Activated CD4-positive, alpha-beta T cell treated with anti-CD3 and anti-CD28 coated beads for 36 hours (primary cell): ENCODE measurements at regions not wholly inside any gene's neighbourhood (a gene's known extent, or its start where the extent isn't known, plus 50 kb on each side); places are given as distances from the start of the nearest gene placed in this dataset.

ENCODE experiments used
- ATAC-seq: fragments of 200-7000 bp; cut with Tn5 transposase; one replicate; pipeline ENCODE4 v1.10.0; 2021; ENCODE audit warnings: mild to moderate bottlenecking, moderate library complexity
- CTCF ChIA-PET: fragments of 350-600 bp; sonication (Branson Sonifier 250); formaldehyde crosslinking; loops from one replicate; lab custom pipeline; 2021; ENCODE audit warnings: antibody characterized with exemption; lab: Charles Lee
- POLR2A ChIA-PET: fragments of 350-600 bp; sonication (Branson Sonifier 250); formaldehyde crosslinking; loops from one replicate; lab custom pipeline; 2021; ENCODE audit warnings: antibody characterized with exemption, inconsistent platforms; lab: Charles Lee
- DNase-seq: peaks from one replicate; pipeline ENCODE4 v3.0.0-alpha.2; 2020
- H3K27ac Mint-ChIP-seq: one replicate; pipeline ENCODE4 v1.8.0; 2021; ENCODE audit warnings: mixed read lengths
- H3K27me3 Mint-ChIP-seq: one replicate; pipeline ENCODE4 v1.8.0; 2021; ENCODE audit warnings: mixed read lengths
- H3K36me3 Mint-ChIP-seq: one replicate; pipeline ENCODE4 v1.8.0; 2021; ENCODE audit warnings: low read depth, mixed read lengths
- H3K4me1 Mint-ChIP-seq: one replicate; pipeline ENCODE4 v1.8.0; 2021; ENCODE audit warnings: mixed read lengths
- H3K4me3 Mint-ChIP-seq: one replicate; pipeline ENCODE4 v1.8.0; 2021; ENCODE audit warnings: mild to moderate bottlenecking, moderate library complexity, mixed read lengths
- H3K9me3 Mint-ChIP-seq: one replicate; pipeline ENCODE4 v1.8.0; 2021; ENCODE audit warnings: low read depth, mixed read lengths
- intact Hi-C, 2 experiments: fragments of 100-400 bp; cut with DNase I in 1 of 2; cut with micrococcal nuclease in 1 of 2; formaldehyde crosslinking; loops; one replicate each; pipeline versions ENCODE4 v1.14.2 to v1.15.1; 2022 to 2024; cut with DNase I, micrococcal nuclease

DNA sequence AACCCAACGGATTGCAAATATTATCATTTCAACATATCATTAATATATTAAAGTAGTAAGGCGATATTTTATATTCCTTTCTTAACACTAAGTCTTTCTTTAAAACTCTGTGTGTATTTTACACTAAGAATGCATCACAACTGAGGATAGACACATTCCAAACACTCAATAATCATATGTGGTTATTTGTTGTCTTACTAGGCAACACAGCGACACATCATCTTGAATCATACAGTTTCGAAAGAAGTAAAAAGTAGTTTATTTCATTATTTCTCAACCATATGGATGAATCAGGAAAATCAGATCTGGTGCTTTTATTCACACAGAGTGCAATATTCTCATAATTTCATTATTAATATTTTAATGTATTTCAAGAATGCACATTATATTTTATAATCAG is 662.4 kb downstream of the EPHA7 start:
- DNase-seq (no peak), ATAC-seq (no peak)
- ChIA-PET CTCF (no interaction called here), POLR2A (no interaction called here)
- H3K27ac Mint-ChIP-seq = no peak overlapping the region
- H3K4me1 Mint-ChIP-seq = no peaks in the 10 kb centered on the region
- no peak overlapping the region for H3K4me3 Mint-ChIP-seq
- H3K9me3 Mint-ChIP-seq = peaks cover 14% of the 10 kb centered on the region
- intact Hi-C loops = no loop called here
- no peaks in the 10 kb centered on the region for H3K27me3 Mint-ChIP-seq
- no peaks in the 10 kb centered on the region for H3K36me3 Mint-ChIP-seq

DNA sequence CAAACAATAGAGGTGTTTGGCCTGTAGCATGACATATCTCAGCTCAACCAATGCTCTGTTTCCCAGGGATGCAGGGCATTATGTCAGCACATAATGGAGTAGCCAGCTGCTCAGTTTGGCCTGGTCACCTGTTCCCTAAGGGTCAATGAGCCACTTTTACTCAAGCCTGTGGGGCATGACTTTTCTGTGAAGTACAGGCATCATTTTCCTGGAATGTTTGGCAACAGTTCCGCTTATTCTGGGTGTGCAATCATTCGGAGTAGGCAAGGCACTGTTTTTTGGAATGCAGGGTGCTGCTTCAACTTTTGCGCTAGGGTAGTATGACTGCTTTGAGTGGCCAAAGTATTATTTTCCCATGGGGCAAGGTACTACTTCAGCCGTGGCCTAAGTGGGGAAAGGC is 665.4 kb downstream of the EPHA7 start:
- Mint-ChIP-seq H3K27me3 (no peaks in the 10 kb centered on the region), H3K36me3 (no peaks in the 10 kb centered on the region), H3K4me1 (no peaks in the 10 kb centered on the region), H3K4me3 (no peak overlapping the region), H3K9me3 (peaks cover 16% of the 10 kb centered on the region), H3K27ac (no peak overlapping the region)
- ChIA-PET CTCF (no interaction called here), POLR2A (no interaction called here)
- ATAC-seq (no peak), DNase-seq (no peak)
- intact Hi-C loops = no loop called here

DNA sequence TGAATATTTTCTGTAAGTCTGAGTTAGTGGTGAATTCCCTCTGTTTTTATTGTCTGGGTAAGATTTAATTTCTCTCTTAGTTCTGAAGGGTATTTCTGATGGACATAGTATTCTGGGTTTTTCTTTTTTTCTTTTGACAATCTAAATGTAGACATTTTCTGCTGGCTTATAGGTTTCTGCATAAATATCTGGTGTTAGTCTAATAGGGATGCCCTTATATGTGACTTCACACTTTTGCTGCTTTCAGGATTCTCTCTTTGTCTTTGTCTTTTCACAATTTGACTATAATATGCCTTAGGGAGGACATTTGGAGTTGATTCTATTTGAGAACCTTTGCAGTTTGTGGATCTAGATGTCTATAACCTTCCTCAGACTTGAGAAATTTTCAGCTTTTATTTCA is 667.2 kb downstream of the EPHA7 start:
- ATAC-seq (no peak), DNase-seq (no peak)
- POLR2A ChIA-PET = no interaction called here
- peaks cover 13% of the 10 kb centered on the region for H3K9me3 Mint-ChIP-seq
- no peak overlapping the region for H3K4me3 Mint-ChIP-seq
- intact Hi-C loops = no loop called here
- H3K27me3 Mint-ChIP-seq = no peaks in the 10 kb centered on the region
- H3K27ac Mint-ChIP-seq = no peak overlapping the region
- CTCF ChIA-PET = no interaction called here
- H3K36me3 Mint-ChIP-seq = no peaks in the 10 kb centered on the region
- no peaks in the 10 kb centered on the region for H3K4me1 Mint-ChIP-seq

DNA sequence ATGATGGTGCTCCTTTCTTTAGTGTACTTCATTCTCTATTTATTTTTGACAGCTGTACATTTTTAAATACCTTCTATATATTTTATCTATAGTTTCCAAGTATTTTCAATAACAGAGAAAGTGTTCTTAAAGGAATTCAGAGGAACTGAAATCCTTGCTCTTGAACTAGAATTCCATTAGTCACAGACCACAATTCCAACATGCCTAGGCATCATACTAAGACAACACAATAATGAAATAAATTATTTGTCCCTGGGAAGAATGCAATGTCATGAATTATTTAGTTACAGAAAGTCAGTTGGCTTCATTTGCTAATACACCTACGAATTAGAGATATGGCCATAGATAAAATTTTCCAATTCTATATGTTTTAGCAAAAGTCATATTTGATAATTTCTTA is 671.2 kb downstream of the EPHA7 start:
- intact Hi-C loops = no loop called here
- Mint-ChIP-seq H3K4me1 (no peaks in the 10 kb centered on the region), H3K27me3 (no peaks in the 10 kb centered on the region), H3K4me3 (no peak overlapping the region), H3K36me3 (no peaks in the 10 kb centered on the region), H3K9me3 (peaks cover 13% of the 10 kb centered on the region), H3K27ac (no peak overlapping the region)
- DNase-seq (no peak), ATAC-seq (no peak)
- CTCF ChIA-PET = no interaction called here
- POLR2A ChIA-PET = no interaction called here

DNA sequence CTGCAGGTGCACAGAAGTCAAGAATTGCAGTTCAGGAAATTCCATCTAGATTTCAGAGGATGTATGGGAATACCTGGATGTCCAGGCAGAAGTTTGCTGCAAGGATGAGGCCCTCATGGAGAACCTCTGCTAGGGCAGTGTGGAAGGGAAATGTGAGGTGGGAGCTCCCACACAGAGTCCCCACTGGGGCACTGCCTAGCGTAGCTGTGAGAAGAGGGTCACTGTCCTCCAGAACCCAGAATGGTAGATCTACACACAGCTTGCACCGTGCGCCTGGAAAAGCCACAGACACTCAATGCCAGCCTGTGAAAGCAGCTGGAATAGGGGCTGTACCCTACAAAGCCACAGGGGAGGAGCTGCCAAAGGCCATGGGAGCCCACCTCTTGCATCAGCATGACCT is 681.4 kb downstream of the EPHA7 start:
- H3K27me3 Mint-ChIP-seq = no peaks in the 10 kb centered on the region
- H3K4me1 Mint-ChIP-seq = no peaks in the 10 kb centered on the region
- no peak for DNase-seq
- POLR2A ChIA-PET = no interaction called here
- no peaks in the 10 kb centered on the region for H3K36me3 Mint-ChIP-seq
- CTCF ChIA-PET = no interaction called here
- ATAC-seq = no peak
- H3K27ac Mint-ChIP-seq = no peak overlapping the region
- H3K9me3 Mint-ChIP-seq = peaks cover 6% of the 10 kb centered on the region
- H3K4me3 Mint-ChIP-seq = no peak overlapping the region
- intact Hi-C loops = no loop called here

DNA sequence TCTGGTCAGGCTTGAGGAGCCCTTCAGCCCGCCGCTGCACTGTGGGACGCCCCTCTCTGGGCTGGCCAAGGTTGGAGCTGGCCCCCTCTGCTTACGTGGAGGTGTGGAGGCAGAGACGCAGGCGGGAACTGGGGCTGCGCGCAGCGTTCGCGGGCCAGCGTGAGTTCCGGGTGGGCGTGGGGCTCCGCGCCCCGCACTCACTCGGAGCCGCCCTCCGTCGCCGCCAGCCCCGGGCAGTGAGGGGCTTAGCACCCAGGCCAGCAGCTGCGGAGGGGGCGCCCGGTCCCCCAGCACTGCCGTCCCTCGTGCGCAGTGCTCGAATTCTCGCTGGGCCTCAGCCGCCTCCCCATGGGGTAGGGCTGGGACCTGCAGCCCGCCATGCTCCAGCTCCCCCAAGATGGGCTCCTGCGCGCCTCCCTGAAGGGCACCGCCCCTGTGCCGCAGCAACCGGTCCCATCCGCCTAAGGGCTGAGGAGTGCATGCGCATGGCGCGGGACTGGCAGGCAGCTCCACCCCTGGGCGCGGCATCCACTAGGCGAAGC is 695.9 kb downstream of the EPHA7 start:
- no peak overlapping the region for H3K4me3 Mint-ChIP-seq
- H3K4me1 Mint-ChIP-seq = no peaks in the 10 kb centered on the region
- peaks cover 10% of the 10 kb centered on the region for H3K9me3 Mint-ChIP-seq
- CTCF ChIA-PET = no interaction called here
- ATAC-seq (no peak), DNase-seq (no peak)
- H3K27me3 Mint-ChIP-seq = no peaks in the 10 kb centered on the region
- POLR2A ChIA-PET = no interaction called here
- intact Hi-C loops = no loop called here
- no peaks in the 10 kb centered on the region for H3K36me3 Mint-ChIP-seq
- no peak overlapping the region for H3K27ac Mint-ChIP-seq

DNA sequence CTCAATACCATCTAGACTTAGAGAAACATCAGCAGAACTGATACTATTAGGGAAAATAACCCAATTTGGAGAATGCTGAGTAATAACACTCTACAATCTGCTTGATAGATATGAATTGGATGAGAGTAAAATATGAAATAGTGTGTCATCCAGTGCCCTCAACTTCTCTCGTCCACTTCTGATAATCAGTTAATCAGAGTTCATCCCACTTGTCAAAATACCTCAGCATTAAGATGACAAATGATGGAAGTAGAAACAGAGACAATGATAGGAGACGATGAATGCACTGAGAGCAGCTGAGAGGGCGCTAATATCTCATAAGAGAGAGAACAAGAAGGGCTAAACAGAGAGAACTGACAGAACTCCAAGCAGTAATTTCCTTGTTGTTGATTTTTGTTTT is 699.6 kb downstream of the EPHA7 start:
- ChIA-PET CTCF (no interaction called here), POLR2A (no interaction called here)
- H3K9me3 Mint-ChIP-seq = peaks cover 12% of the 10 kb centered on the region
- intact Hi-C loops = no loop called here
- no peak overlapping the region for H3K27ac Mint-ChIP-seq
- DNase-seq (no peak), ATAC-seq (no peak)
- no peaks in the 10 kb centered on the region for H3K4me1 Mint-ChIP-seq
- no peaks in the 10 kb centered on the region for H3K27me3 Mint-ChIP-seq
- H3K36me3 Mint-ChIP-seq = no peaks in the 10 kb centered on the region
- no peak overlapping the region for H3K4me3 Mint-ChIP-seq

DNA sequence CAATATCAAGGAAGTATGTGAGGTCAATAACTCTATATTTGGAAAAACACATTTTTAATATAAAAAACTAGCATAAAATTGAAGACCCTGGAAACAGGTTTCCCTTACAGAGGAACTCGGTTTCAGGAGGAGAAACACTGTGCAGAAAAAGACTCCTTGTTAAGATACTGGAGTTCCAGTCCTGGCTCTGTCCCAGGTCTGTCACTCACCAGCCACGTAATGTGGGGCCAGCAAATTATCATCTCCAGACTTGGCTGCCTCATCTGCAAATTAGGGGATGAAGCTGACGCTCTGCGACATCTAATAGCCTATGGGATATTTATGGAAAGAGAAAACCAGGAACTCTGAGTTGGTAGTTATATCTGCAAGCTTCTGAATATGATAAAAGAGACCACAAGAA is 702.7 kb downstream of the EPHA7 start:
- no peaks in the 10 kb centered on the region for H3K27me3 Mint-ChIP-seq
- ATAC-seq (no peak), DNase-seq (no peak)
- no peak overlapping the region for H3K4me3 Mint-ChIP-seq
- H3K4me1 Mint-ChIP-seq = no peaks in the 10 kb centered on the region
- H3K36me3 Mint-ChIP-seq = no peaks in the 10 kb centered on the region
- peaks cover 10% of the 10 kb centered on the region for H3K9me3 Mint-ChIP-seq
- intact Hi-C loops = no loop called here
- POLR2A ChIA-PET = no interaction called here
- CTCF ChIA-PET = no interaction called here
- H3K27ac Mint-ChIP-seq = no peak overlapping the region

DNA sequence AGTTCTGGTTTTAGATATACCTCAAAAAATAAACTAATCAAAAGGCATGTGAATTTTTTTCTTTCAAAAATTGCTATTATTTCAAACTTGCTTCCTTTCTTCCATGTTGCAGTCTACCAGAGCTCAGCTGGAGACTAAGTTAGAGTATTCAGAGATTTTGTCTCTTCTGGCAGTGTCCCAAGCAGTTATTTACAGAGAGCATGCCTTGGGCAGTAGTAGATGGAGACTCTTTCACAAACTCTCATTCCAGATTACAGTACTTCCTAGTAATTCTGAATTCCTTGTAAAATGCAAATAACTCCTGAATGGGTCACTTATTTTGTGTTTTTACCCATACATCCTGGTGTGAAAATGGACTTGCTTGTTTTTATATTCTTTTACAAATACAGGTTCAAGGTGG is 703.4 kb downstream of the EPHA7 start:
- H3K27ac Mint-ChIP-seq = no peak overlapping the region
- H3K4me3 Mint-ChIP-seq = no peak overlapping the region
- ChIA-PET POLR2A (no interaction called here), CTCF (no interaction called here)
- H3K9me3 Mint-ChIP-seq = peaks cover 10% of the 10 kb centered on the region
- H3K36me3 Mint-ChIP-seq = no peaks in the 10 kb centered on the region
- no peaks in the 10 kb centered on the region for H3K27me3 Mint-ChIP-seq
- H3K4me1 Mint-ChIP-seq = no peaks in the 10 kb centered on the region
- ATAC-seq = no peak
- intact Hi-C loops = no loop called here
- no peak for DNase-seq

DNA sequence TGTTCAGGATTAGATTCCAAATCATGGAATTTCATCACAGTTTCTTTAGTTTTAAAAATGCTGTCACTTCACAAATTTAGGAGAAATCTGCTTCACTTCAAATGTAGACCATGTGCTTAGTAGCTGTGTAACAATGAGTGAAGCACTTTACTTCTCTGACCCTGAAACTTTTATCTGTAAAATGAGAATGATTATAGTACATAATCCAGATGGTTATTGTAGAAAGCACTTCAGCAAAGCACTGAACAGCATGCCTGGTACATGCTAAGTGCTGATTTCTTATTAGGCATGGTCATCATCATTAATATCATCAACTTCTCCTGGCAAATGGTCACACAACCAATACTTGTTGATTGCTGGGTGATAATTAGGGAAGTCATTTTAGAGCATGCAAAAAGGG is 705.0 kb downstream of the EPHA7 start:
- ATAC-seq (no peak), DNase-seq (no peak)
- H3K27ac Mint-ChIP-seq = no peak overlapping the region
- intact Hi-C loops = no loop called here
- H3K4me3 Mint-ChIP-seq = no peak overlapping the region
- H3K27me3 Mint-ChIP-seq = no peaks in the 10 kb centered on the region
- ChIA-PET POLR2A (no interaction called here), CTCF (interaction anchor here (0.6 kb wide), 1 partner anchor 586 kb away, joined by 3 read pairs; no protein-coding TSS in a partner anchor)
- no peaks in the 10 kb centered on the region for H3K4me1 Mint-ChIP-seq
- H3K36me3 Mint-ChIP-seq = no peaks in the 10 kb centered on the region
- peaks cover 2% of the 10 kb centered on the region for H3K9me3 Mint-ChIP-seq

DNA sequence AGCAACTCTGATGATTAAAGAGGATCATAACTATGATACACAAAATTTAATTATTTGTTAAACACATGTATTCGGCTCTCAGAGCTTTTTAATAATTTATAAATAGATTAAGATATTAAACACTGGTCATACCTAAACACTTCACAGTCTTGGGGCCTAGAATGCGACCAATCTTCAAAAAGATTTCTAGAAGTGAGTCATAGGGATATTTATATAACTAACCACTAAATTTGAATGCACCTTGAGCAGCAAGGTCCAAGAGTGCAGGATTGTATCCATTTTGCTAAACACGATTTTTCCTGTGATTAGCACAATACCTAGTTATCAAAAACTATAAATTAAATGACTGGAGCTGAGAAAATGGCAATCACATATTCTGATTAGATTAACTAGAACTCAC is 709.3 kb downstream of the EPHA7 start:
- ATAC-seq = no peak
- ChIA-PET CTCF (no interaction called here), POLR2A (interaction anchor here (0.8 kb wide), 1 partner anchor 562 kb away, joined by 4 read pairs; no protein-coding TSS in a partner anchor)
- intact Hi-C loops = no loop called here
- Mint-ChIP-seq H3K4me1 (no peaks in the 10 kb centered on the region), H3K4me3 (no peak overlapping the region), H3K27ac (no peak overlapping the region), H3K27me3 (no peaks in the 10 kb centered on the region), H3K9me3 (no peaks in the 10 kb centered on the region), H3K36me3 (no peaks in the 10 kb centered on the region)
- DNase-seq = no peak

DNA sequence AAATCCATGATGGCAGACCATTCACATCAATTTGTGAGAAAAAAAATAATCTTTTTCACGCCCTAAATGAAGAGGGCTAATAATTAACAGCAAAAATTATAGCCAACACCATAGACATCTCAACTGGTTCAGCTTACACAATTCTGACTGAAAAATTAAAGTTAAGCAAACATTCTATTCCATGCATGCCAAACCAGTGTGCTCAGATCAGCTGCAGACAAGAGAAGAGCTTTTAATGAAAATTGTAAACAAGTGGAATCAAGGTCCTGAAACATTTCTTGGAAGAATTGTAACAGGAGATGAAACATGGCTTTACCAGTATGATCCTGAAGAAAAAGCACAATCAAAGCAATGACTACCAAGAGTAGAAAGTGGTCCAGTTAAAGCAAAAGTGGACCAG is 710.4 kb downstream of the EPHA7 start:
- H3K36me3 Mint-ChIP-seq = no peaks in the 10 kb centered on the region
- no peaks in the 10 kb centered on the region for H3K9me3 Mint-ChIP-seq
- H3K4me1 Mint-ChIP-seq = no peaks in the 10 kb centered on the region
- ChIA-PET CTCF (no interaction called here), POLR2A (no interaction called here)
- ATAC-seq (no peak), DNase-seq (no peak)
- no peaks in the 10 kb centered on the region for H3K27me3 Mint-ChIP-seq
- no peak overlapping the region for H3K4me3 Mint-ChIP-seq
- H3K27ac Mint-ChIP-seq = no peak overlapping the region
- intact Hi-C loops = no loop called here

DNA sequence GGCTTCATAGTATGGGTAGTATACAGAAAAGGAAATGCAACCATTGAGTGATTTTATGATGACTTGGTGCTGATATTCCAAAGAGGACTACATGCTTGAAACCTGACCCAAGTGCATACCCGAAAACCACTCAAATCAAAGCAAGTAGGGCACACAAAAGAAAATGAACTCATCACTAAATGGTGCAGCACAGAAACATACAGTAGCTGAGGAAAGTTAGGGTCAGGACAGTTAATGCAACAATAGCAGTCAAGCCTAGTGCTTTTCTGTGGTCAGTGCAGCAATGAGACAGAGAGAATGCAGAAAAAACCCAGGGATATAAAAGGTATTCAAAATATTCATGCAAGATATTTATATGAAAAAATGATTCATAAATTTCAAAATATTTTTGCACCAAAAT is 711.1 kb downstream of the EPHA7 start:
- Mint-ChIP-seq H3K27me3 (no peaks in the 10 kb centered on the region), H3K4me1 (no peaks in the 10 kb centered on the region), H3K9me3 (no peaks in the 10 kb centered on the region), H3K4me3 (no peak overlapping the region), H3K36me3 (no peaks in the 10 kb centered on the region), H3K27ac (no peak overlapping the region)
- POLR2A ChIA-PET = no interaction called here
- ATAC-seq (no peak), DNase-seq (no peak)
- CTCF ChIA-PET = no interaction called here
- intact Hi-C loops = no loop called here
